Coronary artery (tissue), 2 donors: ENCODE measurements at regions not wholly inside any gene's neighbourhood (a gene's known extent, or its start where the extent isn't known, plus 50 kb on each side); places are given as distances from the start of the nearest gene placed in this dataset.

Experiments
- DNase-seq: peaks from one replicate; pipeline ENCODE4 v3.0.0-alpha.2; 2017; ENCODE audit warnings: low spot score
- H3K27ac ChIP-seq, 2 donors: fragments of 200-600 bp; sonication (generic); one replicate each; pipeline ENCODE4 v1.5.1; 2016 to 2019
- H3K4me3 ChIP-seq: fragments of 200-600 bp; sonication (generic); 2 replicates; pipeline ENCODE4 v1.5.1; 2016; ENCODE audit warnings: mild to moderate bottlenecking, moderate library complexity
- TF ChIP-seq, protein P1 (sequence below): fragments of 200-600 bp; sonication (generic); IDR thresholded peaks from one replicate; pipeline ENCODE4 v1.5.1; 2019; ENCODE audit warnings: antibody characterized with exemption

DNA sequence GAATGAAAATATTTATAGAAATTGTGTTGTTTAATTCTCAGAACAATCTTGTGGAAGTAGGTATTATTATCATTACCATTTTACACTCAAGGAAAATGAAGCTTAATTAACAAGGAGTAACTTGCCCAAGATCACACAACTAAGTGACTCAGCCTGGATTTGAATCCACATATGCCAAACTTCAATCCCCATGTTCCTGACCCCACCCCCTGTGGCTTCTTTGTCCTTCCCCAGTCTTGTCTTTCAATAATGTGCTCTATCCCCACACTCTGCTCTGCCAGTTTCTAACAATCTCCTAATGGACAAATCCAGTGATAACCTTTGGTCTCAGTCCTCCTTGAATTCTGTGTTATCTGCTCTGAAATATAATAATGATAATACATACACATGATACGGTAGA is 355.2 kb downstream of the BMP4 start:
- no peak overlapping the region for H3K27ac ChIP-seq
- H3K4me3 ChIP-seq = no peak overlapping the region
- no peak for DNase-seq
- TF ChIP-seq, protein P1, sequence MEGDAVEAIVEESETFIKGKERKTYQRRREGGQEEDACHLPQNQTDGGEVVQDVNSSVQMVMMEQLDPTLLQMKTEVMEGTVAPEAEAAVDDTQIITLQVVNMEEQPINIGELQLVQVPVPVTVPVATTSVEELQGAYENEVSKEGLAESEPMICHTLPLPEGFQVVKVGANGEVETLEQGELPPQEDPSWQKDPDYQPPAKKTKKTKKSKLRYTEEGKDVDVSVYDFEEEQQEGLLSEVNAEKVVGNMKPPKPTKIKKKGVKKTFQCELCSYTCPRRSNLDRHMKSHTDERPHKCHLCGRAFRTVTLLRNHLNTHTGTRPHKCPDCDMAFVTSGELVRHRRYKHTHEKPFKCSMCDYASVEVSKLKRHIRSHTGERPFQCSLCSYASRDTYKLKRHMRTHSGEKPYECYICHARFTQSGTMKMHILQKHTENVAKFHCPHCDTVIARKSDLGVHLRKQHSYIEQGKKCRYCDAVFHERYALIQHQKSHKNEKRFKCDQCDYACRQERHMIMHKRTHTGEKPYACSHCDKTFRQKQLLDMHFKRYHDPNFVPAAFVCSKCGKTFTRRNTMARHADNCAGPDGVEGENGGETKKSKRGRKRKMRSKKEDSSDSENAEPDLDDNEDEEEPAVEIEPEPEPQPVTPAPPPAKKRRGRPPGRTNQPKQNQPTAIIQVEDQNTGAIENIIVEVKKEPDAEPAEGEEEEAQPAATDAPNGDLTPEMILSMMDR = no peak

DNA sequence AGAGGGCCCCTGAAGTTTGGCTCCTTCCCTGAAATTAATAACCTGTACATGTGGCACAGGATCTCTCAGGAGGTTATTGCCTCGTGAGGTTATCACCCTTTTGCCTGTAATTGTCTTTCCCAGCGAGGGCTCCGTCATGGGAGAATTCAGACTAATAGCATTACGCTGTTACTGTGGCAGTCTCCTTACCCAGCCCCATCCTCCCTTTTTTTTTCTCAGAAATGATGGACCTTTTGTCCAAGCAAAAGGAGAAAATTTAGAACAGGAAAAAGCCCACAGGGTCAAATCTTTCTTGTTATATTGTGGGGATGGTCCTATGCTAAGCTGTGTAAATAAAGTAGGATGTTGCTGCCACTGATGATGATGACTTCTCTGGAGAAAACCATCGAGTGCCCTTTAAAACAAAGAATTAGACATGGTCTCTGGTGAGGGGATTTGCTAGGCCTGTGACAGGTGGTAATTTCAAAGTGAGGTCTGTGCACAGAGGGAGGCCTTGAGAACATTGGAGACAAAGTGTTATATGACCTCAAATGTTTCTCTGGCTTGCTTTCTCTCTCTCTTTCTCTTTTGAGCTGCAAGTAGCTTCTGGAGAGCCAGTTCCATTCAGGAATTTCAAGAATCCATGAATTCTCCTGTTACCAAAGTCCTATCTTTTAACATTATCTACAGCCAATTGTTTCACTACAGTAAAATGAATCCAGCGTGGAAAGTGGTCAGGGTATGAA is 357.2 kb downstream of the BMP4 start:
- no peak overlapping the region for H3K4me3 ChIP-seq
- no peak overlapping the region for H3K27ac ChIP-seq
- TF ChIP-seq, protein P1 = no peak
- DNase-seq = no peak

DNA sequence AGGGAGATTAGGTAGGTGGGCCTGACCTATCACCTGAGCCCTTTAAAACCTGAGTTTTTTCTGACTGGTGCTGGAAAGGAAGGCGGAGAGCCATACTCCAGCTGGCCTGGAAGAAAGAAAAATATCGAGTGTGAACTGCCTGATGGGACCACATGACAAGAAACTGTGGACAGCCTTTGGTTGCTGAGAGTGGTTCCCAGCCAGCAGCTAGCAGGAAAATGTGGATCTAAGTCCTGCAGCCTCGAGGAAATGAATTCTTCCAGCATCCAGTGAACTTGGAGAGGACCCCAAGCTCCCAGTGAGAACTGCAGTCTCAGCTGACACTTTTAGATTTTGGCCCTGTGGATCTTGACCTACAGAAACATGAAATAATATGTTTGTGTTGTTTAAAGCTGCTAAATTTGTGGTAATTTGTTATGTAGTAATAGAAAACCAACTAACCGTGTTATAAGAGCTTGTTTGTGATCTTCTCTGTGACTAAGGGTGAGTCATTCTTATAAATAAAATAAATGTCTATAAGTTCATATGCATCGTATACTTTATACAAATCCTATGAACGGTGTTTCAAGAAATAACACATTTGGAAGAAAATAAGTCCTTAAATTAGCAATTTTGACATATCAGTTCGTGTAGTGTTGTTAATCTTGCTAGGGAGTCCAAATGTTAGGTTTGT is 359.6 kb downstream of the BMP4 start:
- TF ChIP-seq, protein P1 = no peak
- Histone ChIP-seq H3K27ac (no peak overlapping the region), H3K4me3 (no peak overlapping the region)
- no peak for DNase-seq

DNA sequence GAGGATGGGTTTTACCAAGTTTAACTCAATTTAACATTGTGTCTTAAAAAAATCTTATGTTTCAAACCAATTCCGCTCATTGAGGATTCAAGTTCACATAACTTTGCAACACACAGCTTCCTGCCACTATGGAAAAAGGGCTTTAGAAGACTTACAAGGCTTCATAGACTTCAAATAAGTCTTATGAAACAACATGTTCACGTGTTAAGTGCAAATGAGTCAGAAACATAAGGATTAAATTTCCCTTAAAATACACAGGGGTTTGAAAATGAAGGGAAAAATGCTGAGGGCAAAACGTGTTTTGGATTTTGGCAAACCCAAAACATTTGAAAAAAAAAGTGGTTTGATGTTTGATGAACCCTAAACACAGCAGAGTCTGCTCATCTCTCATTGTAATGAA is 364.8 kb downstream of the BMP4 start:
- H3K4me3 ChIP-seq = no peak overlapping the region
- no peak for DNase-seq
- H3K27ac ChIP-seq = no peak overlapping the region
- TF ChIP-seq, protein P1 = no peak

DNA sequence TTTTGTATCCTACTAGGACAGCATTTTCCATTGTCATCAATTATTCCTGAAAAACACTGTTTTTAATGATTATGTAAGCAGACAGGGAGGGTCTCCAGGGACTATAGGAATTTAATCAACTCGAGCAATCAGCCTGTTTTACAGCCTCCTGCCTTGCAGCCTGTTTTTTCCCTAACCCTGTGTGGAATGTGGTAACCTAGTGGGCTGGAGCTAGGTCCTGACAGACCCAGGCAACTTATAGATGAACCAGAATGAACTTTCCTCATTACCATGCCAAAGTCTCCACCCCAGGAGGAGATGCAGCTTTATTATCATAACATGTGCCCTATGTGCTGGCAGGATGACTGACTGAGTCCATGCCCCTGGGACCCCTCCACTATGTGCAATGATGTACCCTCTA is 375.1 kb downstream of the BMP4 start:
- TF ChIP-seq, protein P1 = no peak
- Histone ChIP-seq H3K4me3 (no peak overlapping the region), H3K27ac (no peak overlapping the region)
- no peak for DNase-seq

DNA sequence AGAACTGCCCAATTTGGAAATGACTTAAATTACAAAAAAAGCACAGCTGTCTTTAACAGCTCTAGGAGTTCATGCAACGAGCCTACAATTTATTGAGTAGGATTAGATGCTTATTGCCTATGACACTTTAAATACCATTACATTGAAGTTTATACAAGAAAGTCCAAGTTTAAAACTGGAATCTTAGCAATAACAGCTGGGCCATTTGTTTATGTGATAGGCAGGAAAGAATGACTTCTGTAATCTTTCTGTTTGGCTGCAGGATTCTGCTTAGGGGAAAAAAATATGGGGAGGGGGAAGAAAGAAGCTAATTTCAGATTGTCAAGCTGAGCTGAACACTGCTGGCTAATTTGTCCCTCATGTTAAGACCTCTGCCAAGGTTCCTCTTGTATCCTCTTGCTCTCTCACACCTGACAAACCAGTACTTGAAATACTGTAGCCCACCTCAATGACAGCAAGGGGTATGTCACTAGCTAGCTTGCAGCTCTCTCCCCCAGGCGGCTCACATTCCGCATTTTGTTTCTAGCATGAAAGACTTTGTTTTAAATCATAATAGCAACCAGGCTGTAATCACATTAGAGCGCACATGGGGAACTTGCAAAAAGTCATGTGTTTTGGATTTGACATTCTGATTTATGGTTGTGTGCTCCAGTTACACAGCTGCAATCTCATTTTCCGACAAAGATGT is 384.8 kb downstream of the BMP4 start:
- Histone ChIP-seq H3K27ac (no peak overlapping the region), H3K4me3 (no peak overlapping the region)
- DNase-seq = no peak
- TF ChIP-seq, protein P1 = no peak
